Daoy (cell line): ENCODE measurements at regions not wholly inside any gene's neighbourhood (a gene's known extent, or its start where the extent isn't known, plus 50 kb on each side); places are given as distances from the start of the nearest gene placed in this dataset.

ENCODE experiments used
- DNase-seq: peaks from one replicate; pipeline ENCODE4 v3.0.0-alpha.2; 2015; ENCODE audit warnings: low read depth

- DNase-seq = no peak
These were observed 551.5 kb upstream of the ATP2B1 start for GRCh38 chr12:90260136-90260535.

- no peak for DNase-seq
These were observed 549.4 kb upstream of the ATP2B1 start for GRCh38 chr12:90257927-90258624.

- DNase-seq = no peak
These were observed 546.2 kb upstream of the ATP2B1 start for GRCh38 chr12:90254796-90255195.

GRCh38 chr12:90253674-90254181 is 545.1 kb upstream of the ATP2B1 start:
- peak; percentile 66 for DNase-seq

- no peak for DNase-seq
These were observed 544.5 kb upstream of the ATP2B1 start for GRCh38 chr12:90253136-90253535.

DNA sequence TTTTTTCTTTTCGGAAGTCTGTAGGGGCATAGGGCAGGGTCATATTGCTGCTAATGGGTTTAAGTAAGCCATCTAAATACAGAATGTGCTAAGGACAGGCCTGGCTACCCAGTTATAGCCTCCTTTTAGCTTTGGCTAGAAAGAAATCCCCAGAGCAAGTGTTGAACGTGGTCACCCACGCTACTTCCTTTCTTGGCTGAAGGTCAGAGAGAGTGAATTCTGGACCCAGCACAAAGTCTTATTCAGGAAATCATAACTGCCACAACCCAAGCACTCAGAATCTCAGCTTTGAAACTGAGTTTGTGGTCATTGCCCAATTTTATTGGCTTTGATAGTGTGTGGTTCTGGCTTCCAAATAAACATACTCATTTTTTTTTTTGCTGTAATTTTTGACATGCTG is 542.1 kb upstream of the ATP2B1 start:
- no peak for DNase-seq

- no peak for DNase-seq
These were observed 541.4 kb upstream of the ATP2B1 start for GRCh38 chr12:90250042-90250441.

GRCh38 chr12:90246688-90247087 is 538.0 kb upstream of the ATP2B1 start:
- no peak for DNase-seq

GRCh38 chr12:90245391-90245790 is 536.8 kb upstream of the ATP2B1 start:
- DNase-seq = no peak

- DNase-seq = no peak
These were observed 535.6 kb upstream of the ATP2B1 start for GRCh38 chr12:90244232-90244631.

DNA sequence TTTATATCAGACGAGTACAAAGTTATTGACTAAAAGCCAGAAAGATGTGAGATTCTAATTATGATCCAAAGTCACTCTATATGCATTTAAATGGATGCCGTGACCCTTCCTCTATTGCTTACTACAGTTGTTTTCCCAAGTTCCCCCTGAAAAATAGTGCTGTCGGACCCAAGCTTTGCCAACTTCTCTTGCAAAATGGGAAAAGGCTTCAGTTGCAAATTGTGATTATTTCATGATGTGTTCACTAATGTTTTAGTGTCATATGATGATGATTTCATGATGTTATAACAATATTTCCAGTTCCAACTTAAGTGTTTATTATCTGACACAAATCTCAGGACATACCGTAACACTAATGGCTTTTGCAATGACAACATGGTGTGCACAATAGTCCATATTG is 534.6 kb upstream of the ATP2B1 start:
- DNase-seq = no peak

- no peak for DNase-seq
These were observed 531.2 kb upstream of the ATP2B1 start for GRCh38 chr12:90239732-90240260.

DNA sequence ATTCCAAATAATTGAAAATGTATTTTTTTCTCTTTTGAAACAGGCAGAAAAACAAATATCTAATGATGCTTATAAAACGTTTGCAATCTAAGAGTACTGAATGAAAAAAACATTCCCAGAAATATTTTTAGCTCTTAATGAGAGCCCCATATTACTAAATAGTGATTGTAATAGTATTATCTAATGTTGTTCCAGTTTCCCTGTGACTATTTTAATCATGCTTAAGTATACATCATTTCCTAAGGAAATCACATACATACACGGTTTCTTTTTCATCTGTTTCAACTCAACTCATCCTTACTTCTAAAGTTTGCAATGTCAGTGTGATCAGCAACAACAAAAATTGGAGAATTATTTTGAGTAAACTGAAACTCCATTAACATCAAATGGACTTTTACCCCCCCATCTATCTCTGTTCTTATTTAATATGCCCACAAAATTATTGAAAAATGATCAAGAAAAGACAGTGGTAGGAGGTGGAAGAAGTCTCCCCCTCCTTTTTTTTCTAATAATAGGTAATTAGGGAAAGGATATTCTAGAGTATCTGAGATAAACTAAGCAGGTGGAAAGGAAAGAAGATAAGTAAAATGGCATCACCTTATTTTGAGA is 530.1 kb upstream of the ATP2B1 start:
- no peak for DNase-seq

- DNase-seq = no peak
These were observed 529.2 kb upstream of the ATP2B1 start for GRCh38 chr12:90237841-90238240.

DNA sequence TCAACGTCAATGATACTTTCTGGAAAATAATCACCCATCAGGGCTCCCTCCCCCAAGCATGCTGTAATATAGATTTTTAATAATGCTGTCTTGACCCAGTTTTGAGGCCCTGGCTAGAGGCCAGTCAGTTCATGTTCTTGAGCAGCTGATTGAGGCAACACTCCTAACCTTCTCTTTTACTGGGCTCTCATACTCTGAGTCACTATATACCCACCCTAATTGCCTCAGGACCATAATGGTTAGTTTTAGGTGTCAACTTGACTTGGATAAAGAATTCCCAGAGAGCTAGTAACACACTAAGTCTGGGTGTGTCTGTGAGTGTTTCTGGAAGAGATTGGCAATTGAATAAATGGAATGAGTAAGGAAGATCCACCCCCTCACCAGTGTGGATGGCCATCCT is 527.0 kb upstream of the ATP2B1 start:
- no peak for DNase-seq

DNA sequence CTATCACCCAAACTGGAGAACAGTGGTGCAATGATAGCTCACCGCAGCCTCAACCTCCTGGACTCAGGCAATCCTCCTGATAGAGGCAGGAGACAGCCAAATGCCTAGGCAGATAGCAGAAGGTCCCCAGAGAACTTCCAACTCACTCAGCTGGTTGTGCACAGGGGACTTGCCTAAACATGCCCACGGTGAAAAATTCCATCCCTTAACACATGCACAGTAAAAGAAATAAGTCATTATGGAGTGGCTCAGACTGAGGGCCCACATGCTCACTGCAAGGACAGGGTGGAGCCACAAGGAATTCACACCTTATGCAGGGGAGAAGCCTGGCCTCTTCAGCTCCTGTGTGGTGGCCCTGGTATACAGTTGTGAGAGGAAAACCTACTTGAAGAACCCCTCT is 525.8 kb upstream of the ATP2B1 start:
- DNase-seq = no peak

- DNase-seq = no peak
These were observed 524.8 kb upstream of the ATP2B1 start for GRCh38 chr12:90233168-90234100.

- no peak for DNase-seq
These were observed 521.0 kb upstream of the ATP2B1 start for GRCh38 chr12:90229407-90230170.

DNA sequence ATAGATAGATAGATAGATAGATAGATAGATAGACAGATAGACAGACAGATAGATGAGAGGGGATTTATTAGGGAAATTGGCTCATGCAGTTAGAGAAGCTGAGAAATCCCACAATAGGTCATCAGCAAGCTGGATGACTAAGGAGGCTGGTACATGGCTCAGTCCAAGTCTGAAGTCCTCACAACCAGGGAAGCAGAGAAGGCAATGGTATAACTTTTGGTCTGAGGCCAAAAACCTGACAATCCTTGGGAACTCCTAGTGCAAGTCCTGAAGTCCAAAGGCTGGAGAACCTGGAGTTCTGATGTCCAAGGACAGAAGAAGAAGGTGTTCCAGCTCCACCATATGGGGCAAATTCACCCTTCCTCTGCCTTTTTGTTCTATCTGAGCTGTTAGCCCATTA is 517.6 kb upstream of the ATP2B1 start:
- no peak for DNase-seq

- DNase-seq = no peak
These were observed 508.2 kb upstream of the ATP2B1 start for GRCh38 chr12:90216815-90217214.

DNA sequence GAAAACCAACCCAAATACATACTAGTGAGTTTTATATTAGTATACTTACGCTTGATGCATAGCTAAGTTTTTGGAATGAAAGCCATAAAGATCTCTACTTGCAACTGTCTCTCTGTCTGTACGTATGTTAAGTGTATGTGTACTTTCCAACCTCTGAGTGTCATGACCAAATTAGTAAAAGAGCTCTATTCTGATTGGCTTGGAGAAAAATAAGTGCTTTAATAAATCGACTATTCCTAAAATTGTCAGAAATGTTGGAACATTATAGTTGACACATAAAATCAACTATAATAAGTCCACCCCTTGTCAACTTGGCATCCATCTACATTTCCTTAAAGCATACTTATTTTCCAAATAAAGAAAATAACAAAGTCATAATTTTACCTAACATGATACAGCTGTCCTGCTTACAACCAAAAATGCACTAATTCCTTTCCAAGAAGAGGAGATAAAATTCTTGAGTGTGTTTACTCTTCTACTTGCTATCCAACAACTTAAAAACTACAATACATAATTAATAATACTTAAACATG is 507.4 kb upstream of the ATP2B1 start:
- DNase-seq = no peak
